ENCODE measurements at regions not wholly inside any gene's neighbourhood (a gene's known extent, or its start where the extent isn't known, plus 50 kb on each side); places are given as distances from the start of the nearest gene placed in this dataset.

DNA sequence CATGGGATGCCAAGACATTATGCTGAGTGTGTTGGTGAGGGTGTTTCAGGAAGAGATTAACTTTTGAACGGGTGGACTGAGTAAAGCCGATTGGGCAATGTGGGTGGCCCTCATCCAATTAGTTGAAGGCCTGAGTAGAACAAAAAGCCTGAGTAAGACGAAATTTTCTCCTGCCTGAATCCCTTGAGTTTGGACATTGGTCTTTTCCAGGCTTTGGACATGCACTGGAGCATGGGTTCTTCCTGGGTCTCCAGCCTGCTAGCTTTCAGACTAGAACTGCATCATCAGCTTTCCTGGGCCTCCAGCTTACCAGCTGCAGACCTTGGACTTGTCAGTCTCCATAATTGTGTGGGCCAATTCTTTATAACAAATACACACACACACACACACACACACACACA is 63.6 kb downstream of the NIBAN1 start:
- CTCF ChIA-PET, result no interaction called here
- peaks cover 6% of the 10 kb centered on the region for H3K4me1 ChIP-seq (ENCODE audit: insufficient read depth, low read length)
- H3K9me2 ChIP-seq (replicated peaks; ENCODE audit: low read length), result no peaks in the 10 kb centered on the region
- DNase-seq (no peak), ATAC-seq (no peak)
- H4K20me1 ChIP-seq (ENCODE audit: low read length), result no peaks in the 10 kb centered on the region
- POLR2A ChIA-PET (ENCODE audit: unreplicated experiment), result no interaction called here
- intact Hi-C loops (cut with micrococcal nuclease), result no loop called here
- H3K27me3 ChIP-seq (ENCODE audit: low read length), result no peaks in the 10 kb centered on the region
- no TSS peak for BruUV-seq (replicated peaks)
- no peak overlapping the region for H3K4me2 ChIP-seq (ENCODE audit: low read length)
- TF ChIP-seq EZH2 (IDR thresholded peaks at IDR 0.05; ENCODE audit: low read length, unreplicated experiment) (no peak), EZH2phosphoT487 (IDR thresholded peaks at IDR 0.05; ENCODE audit: borderline replicate concordance, low read length) (no peak)
- TF ChIP-seq, protein P1, sequence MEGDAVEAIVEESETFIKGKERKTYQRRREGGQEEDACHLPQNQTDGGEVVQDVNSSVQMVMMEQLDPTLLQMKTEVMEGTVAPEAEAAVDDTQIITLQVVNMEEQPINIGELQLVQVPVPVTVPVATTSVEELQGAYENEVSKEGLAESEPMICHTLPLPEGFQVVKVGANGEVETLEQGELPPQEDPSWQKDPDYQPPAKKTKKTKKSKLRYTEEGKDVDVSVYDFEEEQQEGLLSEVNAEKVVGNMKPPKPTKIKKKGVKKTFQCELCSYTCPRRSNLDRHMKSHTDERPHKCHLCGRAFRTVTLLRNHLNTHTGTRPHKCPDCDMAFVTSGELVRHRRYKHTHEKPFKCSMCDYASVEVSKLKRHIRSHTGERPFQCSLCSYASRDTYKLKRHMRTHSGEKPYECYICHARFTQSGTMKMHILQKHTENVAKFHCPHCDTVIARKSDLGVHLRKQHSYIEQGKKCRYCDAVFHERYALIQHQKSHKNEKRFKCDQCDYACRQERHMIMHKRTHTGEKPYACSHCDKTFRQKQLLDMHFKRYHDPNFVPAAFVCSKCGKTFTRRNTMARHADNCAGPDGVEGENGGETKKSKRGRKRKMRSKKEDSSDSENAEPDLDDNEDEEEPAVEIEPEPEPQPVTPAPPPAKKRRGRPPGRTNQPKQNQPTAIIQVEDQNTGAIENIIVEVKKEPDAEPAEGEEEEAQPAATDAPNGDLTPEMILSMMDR (conservative IDR thresholded peaks at IDR 0.05; ENCODE audit: low read depth, low read length), result no peak
- H3K36me3 ChIP-seq (ENCODE audit: low read depth, low read length), result no peaks in the 10 kb centered on the region
- H3F3A ChIP-seq (ENCODE audit: low read length, unreplicated experiment), result no peaks in the 10 kb centered on the region
- no peak overlapping the region for H3K27ac ChIP-seq (ENCODE audit: low read length)
- H3K9me3 ChIP-seq (ENCODE audit: low read length), result no peaks in the 10 kb centered on the region
- no peaks in the 10 kb centered on the region for H3K79me2 ChIP-seq (ENCODE audit: low read length)
- H3K9ac ChIP-seq (ENCODE audit: low read length), result no peak overlapping the region
- no peak overlapping the region for H2AFZ ChIP-seq (ENCODE audit: low read length)
- no peak overlapping the region for H3K4me3 ChIP-seq (ENCODE audit: low read length)

DNA sequence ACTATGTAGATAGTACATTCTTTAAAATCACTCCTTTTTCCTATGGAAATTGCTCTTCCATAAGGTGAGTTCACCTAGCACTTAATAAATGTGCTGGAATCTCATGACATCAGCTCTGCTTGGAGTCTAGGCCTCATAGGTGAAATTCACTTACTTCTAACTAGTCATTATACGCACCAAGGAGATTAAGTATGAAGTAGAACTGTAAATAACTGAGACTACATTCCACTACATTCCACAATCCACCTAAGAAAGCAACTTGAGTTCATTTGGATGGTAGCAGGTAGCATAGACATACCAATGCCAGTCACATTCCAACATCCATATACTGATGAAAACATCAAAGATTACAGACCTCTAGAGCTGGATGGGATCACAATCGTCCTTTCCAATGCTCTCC is 64.3 kb downstream of the NIBAN1 start:
- H3K4me2 ChIP-seq (ENCODE audit: low read length), result no peak overlapping the region
- intact Hi-C loops (cut with micrococcal nuclease), result no loop called here
- ATAC-seq, result no peak
- no peak for DNase-seq
- H3K9me3 ChIP-seq (ENCODE audit: low read length), result no peaks in the 10 kb centered on the region
- no peak overlapping the region for H2AFZ ChIP-seq (ENCODE audit: low read length)
- H3K79me2 ChIP-seq (ENCODE audit: low read length), result no peaks in the 10 kb centered on the region
- ChIA-PET CTCF (no interaction called here), POLR2A (ENCODE audit: unreplicated experiment) (no interaction called here)
- no peaks in the 10 kb centered on the region for H3K27me3 ChIP-seq (ENCODE audit: low read length)
- no TSS peak for BruUV-seq (replicated peaks)
- H3K4me1 ChIP-seq (ENCODE audit: insufficient read depth, low read length), result peaks cover 13% of the 10 kb centered on the region
- no peaks in the 10 kb centered on the region for H3K36me3 ChIP-seq (ENCODE audit: low read depth, low read length)
- H3K4me3 ChIP-seq (ENCODE audit: low read length), result no peak overlapping the region
- H3K9ac ChIP-seq (ENCODE audit: low read length), result no peak overlapping the region
- no peaks in the 10 kb centered on the region for H3K9me2 ChIP-seq (replicated peaks; ENCODE audit: low read length)
- H3F3A ChIP-seq (ENCODE audit: low read length, unreplicated experiment), result no peaks in the 10 kb centered on the region
- H4K20me1 ChIP-seq (ENCODE audit: low read length), result no peaks in the 10 kb centered on the region
- no peak overlapping the region for H3K27ac ChIP-seq (ENCODE audit: low read length)
- TF ChIP-seq, protein P1 (conservative IDR thresholded peaks at IDR 0.05; ENCODE audit: low read depth, low read length), result no peak
- no peak for TF ChIP-seq EZH2 (IDR thresholded peaks at IDR 0.05; ENCODE audit: low read length, unreplicated experiment)
- TF ChIP-seq EZH2phosphoT487 (IDR thresholded peaks at IDR 0.05; ENCODE audit: borderline replicate concordance, low read length), result no peak

DNA sequence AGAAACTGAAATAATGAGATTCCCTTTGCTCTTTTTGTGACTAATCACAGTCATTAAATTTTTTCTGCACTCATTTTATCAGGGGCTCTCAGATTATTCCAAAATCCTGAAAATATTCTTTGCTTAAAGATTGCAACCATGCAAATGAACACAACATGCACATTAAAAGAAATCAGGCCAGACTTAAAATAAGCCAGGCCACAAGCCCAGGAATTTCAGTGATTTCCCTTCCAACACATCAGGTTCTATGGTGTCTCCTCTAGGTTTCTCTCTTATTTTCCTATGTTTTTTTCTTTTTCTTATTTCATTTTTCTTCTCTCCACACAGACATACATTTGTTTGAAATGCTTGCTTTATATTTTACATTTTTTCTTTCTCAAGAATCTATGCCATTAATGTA is 65.3 kb downstream of the NIBAN1 start:
- POLR2A ChIA-PET (ENCODE audit: unreplicated experiment), result no interaction called here
- no TSS peak for BruUV-seq (replicated peaks)

More for the DNA sequence above, 65.3 kb downstream of the NIBAN1 start:
- H3K27me3 ChIP-seq (ENCODE audit: low read length), result no peaks in the 10 kb centered on the region
- H3K4me1 ChIP-seq (ENCODE audit: insufficient read depth, low read length), result peaks cover 13% of the 10 kb centered on the region
- H3K36me3 ChIP-seq (ENCODE audit: low read depth, low read length), result no peaks in the 10 kb centered on the region
- no peak overlapping the region for H3K27ac ChIP-seq (ENCODE audit: low read length)
- no peak for ATAC-seq
- H3K9me3 ChIP-seq (ENCODE audit: low read length), result no peaks in the 10 kb centered on the region
- TF ChIP-seq EZH2phosphoT487 (IDR thresholded peaks at IDR 0.05; ENCODE audit: borderline replicate concordance, low read length) (no peak), EZH2 (IDR thresholded peaks at IDR 0.05; ENCODE audit: low read length, unreplicated experiment) (no peak)
- TF ChIP-seq, protein P1 (conservative IDR thresholded peaks at IDR 0.05; ENCODE audit: low read depth, low read length), result no peak
- no peak overlapping the region for H2AFZ ChIP-seq (ENCODE audit: low read length)
- no peak overlapping the region for H3K4me2 ChIP-seq (ENCODE audit: low read length)
- no peak overlapping the region for H3K4me3 ChIP-seq (ENCODE audit: low read length)
- CTCF ChIA-PET, result no interaction called here
- H3F3A ChIP-seq (ENCODE audit: low read length, unreplicated experiment), result no peaks in the 10 kb centered on the region
- H3K9me2 ChIP-seq (replicated peaks; ENCODE audit: low read length), result no peaks in the 10 kb centered on the region
- intact Hi-C loops (cut with micrococcal nuclease), result loop anchor here (10.0 kb wide), 1 partner anchor 46 kb away; no protein-coding TSS in a partner anchor
- H3K9ac ChIP-seq (ENCODE audit: low read length), result no peak overlapping the region
- no peaks in the 10 kb centered on the region for H4K20me1 ChIP-seq (ENCODE audit: low read length)
- no peaks in the 10 kb centered on the region for H3K79me2 ChIP-seq (ENCODE audit: low read length)
- DNase-seq, result no peak
